WTC11 (cell line): ENCODE measurements at regions not wholly inside any gene's neighbourhood (a gene's known extent, or its start where the extent isn't known, plus 50 kb on each side); places are given as distances from the start of the nearest gene placed in this dataset.

Experiments
- MLX ChIP-seq: sonication (generic); formaldehyde crosslinking; IDR thresholded peaks from 2 replicates; pipeline ENCODE4 v1.8.1; 2023; ENCODE audit warnings: mild to moderate bottlenecking, missing genetic modification reagents, moderate library complexity
- TF ChIP-seq, protein P1 (sequence below): sonication (generic); formaldehyde crosslinking; IDR thresholded peaks from 2 replicates; pipeline ENCODE4 v1.8.0; 2022; ENCODE audit warnings: mild to moderate bottlenecking, missing genetic modification reagents
- TF ChIP-seq, protein P2 (sequence below): sonication (generic); formaldehyde crosslinking; IDR thresholded peaks from 2 replicates; pipeline ENCODE4 v1.8.1; 2023; ENCODE audit warnings: mild to moderate bottlenecking, missing genetic modification reagents, moderate library complexity
- TF ChIP-seq, protein P3 (sequence below): fragments of 200-600 bp; IDR thresholded peaks from 2 replicates; pipeline ENCODE4 v1.8.0; 2022; ENCODE audit warnings: antibody characterized with exemption

GRCh38 chr2:82120654-82121053 is 1816.1 kb upstream of the LRRTM1 start:
- TF ChIP-seq, protein P1, sequence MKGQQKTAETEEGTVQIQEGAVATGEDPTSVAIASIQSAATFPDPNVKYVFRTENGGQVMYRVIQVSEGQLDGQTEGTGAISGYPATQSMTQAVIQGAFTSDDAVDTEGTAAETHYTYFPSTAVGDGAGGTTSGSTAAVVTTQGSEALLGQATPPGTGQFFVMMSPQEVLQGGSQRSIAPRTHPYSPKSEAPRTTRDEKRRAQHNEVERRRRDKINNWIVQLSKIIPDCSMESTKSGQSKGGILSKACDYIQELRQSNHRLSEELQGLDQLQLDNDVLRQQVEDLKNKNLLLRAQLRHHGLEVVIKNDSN: no peak
- TF ChIP-seq, protein P2, sequence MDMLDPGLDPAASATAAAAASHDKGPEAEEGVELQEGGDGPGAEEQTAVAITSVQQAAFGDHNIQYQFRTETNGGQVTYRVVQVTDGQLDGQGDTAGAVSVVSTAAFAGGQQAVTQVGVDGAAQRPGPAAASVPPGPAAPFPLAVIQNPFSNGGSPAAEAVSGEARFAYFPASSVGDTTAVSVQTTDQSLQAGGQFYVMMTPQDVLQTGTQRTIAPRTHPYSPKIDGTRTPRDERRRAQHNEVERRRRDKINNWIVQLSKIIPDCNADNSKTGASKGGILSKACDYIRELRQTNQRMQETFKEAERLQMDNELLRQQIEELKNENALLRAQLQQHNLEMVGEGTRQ: no peak
- TF ChIP-seq, protein P3, sequence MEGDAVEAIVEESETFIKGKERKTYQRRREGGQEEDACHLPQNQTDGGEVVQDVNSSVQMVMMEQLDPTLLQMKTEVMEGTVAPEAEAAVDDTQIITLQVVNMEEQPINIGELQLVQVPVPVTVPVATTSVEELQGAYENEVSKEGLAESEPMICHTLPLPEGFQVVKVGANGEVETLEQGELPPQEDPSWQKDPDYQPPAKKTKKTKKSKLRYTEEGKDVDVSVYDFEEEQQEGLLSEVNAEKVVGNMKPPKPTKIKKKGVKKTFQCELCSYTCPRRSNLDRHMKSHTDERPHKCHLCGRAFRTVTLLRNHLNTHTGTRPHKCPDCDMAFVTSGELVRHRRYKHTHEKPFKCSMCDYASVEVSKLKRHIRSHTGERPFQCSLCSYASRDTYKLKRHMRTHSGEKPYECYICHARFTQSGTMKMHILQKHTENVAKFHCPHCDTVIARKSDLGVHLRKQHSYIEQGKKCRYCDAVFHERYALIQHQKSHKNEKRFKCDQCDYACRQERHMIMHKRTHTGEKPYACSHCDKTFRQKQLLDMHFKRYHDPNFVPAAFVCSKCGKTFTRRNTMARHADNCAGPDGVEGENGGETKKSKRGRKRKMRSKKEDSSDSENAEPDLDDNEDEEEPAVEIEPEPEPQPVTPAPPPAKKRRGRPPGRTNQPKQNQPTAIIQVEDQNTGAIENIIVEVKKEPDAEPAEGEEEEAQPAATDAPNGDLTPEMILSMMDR: no peak
- TF ChIP-seq MLX: no peak
